ENCODE measurements at regions not wholly inside any gene's neighbourhood (a gene's known extent, or its start where the extent isn't known, plus 50 kb on each side); places are given as distances from the start of the nearest gene placed in this dataset.
"Not testable (repeated sequence)": the region's sequence is repeated elsewhere in the genome, so short reads cannot be mapped to it uniquely, and the experiment has no call there.

GRCh38 chr1:121048293-121048752, 135.8 kb downstream of the FAM72B start:
- not testable (repeated sequence) for TF ChIP-seq CTCF (IDR thresholded peaks at IDR 0.05; ENCODE audit: low read length); EZH2 (IDR thresholded peaks at IDR 0.05; ENCODE audit: borderline replicate concordance, low read length)
